ENCODE measurements at regions not wholly inside any gene's neighbourhood (a gene's known extent, or its start where the extent isn't known, plus 50 kb on each side); places are given as distances from the start of the nearest gene placed in this dataset.

DNA sequence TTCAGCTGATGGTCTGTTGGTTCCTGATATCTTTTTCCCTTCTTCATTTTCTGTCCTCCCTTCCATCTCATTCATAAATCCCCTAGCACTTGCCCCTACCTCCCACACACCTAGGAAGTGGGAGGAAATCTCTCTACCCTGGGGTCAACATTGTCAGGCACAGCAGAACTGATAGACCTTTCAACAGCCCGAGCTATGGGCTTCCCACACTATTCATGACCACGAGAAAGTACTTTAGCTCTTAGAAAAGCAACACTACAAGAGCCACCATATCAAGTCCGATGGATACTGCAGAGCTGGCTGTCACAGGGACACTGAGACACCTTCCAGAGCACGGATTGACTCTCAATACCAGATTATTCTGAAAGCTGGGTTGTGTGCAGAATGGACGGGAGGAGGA lies 180.6 kb upstream of the NEBL start:
- in situ Hi-C loops (cut with HindIII; ENCODE audit: low pct_unique_long_range_greater_than_20kb, low sequenced_read_pairs) = no loop called here
- no peak for DNase-seq (ENCODE audit: low read depth)

DNA sequence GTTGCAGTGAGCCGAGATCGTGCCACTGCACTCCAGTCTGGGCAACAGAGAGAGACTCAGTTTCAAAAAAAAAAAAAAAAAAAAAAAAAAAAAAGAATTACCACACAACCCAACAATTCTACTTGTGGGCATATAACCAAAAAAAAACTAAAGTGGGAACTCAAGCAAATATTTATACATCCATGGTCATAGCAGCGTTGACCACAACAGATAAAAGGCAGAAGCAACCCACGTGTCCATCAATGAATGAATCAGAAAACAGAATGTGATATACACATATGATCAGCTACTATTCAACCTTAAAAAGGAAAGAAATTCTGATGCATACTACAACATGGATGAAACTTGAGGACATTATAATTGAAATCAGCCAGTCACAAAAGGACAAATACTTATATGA lies 179.3 kb upstream of the NEBL start:
- DNase-seq (ENCODE audit: low read depth) = no peak
- in situ Hi-C loops (cut with HindIII; ENCODE audit: low pct_unique_long_range_greater_than_20kb, low sequenced_read_pairs) = no loop called here

DNA sequence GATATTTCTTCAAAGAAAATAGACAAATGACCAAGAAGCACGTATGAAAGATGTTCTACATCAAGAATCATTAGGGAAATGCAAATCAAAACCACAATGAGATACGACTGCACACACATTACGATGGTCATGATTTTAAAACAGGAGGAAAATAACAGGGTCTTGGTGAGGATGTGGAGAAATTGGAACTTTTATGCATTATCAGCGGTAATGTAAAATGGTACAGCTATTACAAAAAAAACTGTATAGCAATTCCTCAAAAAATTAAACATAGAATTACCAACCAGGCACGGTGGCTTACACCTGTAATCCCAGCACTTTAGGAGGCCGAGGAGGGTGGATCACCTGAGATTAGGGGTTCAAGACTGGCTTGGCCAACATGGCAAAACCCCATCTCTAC lies 178.8 kb upstream of the NEBL start:
- in situ Hi-C loops (cut with HindIII; ENCODE audit: low pct_unique_long_range_greater_than_20kb, low sequenced_read_pairs) = no loop called here
- DNase-seq (ENCODE audit: low read depth) = no peak

DNA sequence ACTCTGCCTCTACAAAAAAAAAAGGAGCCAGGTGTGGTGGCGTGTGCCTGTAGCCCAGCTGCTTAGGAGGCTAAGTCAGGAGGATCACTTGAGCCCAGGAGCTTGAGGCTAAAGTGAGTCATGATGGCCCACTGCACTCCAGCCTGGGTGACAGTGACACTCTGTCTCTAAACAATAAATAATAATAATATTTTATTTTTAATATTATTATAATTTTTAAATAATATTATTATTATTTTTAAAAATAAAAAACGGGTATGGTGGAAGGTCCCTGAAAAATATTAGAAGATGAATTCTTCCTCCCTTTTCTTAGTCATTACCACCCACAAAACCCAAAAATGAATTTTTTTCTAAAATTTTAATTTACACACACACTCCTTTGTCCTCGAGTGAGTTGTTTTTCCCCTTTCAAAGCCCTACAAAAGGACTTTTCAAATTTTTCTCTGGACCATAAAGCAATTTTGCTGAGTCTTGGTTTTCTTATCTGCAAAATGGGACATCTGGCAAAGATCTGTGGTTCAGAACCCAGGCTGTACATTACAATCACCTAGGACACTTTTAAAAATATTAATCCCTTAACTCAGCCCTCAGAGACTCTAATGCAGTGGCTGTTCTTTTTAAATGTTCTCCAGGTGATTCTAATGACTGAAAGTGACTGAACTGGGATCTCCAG lies 174.0 kb upstream of the NEBL start:
- DNase-seq (ENCODE audit: low read depth) = no peak
- in situ Hi-C loops (cut with HindIII; ENCODE audit: low pct_unique_long_range_greater_than_20kb, low sequenced_read_pairs) = no loop called here

DNA sequence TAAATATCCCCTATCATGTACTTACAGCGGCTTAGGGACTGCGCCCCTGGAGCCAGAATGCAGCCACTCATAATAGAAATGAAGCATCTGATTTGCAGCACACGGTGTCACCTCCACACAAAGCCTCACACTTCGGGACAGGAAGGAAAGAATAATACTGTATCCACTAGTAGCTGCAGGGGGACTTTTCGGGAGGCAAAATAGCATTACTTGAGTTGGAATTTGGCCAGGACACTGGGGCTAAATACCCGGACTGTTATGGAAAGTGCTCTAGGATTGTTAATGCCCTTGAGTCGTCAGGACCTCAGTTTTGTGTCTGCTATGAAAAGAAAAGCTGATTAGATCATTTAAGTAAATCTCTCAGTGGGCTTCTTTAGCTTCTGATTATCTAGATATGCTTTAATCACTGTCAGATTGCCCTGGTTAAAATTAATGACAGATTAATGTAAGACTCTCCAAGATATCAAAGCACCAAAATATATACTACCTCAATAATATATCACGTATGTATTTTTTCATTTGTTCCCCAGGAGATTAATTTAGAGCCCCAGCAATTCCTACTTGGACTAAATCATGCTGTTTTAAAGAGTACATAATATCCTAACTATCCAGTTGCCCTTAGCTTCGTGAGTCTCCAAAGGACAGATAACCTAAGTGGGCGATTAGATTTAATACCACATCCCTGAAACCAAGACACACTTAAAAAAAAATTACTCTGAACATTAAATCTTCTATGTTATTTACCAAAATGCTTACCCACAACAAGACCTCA lies 173.0 kb upstream of the NEBL start:
- in situ Hi-C loops (cut with HindIII; ENCODE audit: low pct_unique_long_range_greater_than_20kb, low sequenced_read_pairs) = no loop called here
- no peak for DNase-seq (ENCODE audit: low read depth)

DNA sequence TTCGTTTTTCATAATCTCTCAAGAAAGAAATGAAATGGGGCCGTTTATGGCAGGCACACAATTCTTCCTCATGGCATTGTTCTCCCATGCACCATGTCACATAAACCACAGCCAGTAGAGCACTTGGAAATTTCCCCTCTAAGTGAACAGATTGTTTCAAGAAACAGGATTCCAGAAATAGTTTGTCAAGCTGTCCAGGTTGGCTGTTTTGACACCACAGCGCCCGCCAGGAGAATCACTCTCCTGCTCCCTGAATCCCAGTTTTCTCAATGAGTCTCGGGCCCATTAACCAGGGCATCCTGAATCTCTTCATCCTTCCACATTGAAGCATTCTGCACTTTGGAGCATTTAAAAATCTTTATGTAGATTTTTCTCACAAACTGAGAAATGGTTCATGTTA lies 172.2 kb upstream of the NEBL start:
- in situ Hi-C loops (cut with HindIII; ENCODE audit: low pct_unique_long_range_greater_than_20kb, low sequenced_read_pairs) = no loop called here

DNA sequence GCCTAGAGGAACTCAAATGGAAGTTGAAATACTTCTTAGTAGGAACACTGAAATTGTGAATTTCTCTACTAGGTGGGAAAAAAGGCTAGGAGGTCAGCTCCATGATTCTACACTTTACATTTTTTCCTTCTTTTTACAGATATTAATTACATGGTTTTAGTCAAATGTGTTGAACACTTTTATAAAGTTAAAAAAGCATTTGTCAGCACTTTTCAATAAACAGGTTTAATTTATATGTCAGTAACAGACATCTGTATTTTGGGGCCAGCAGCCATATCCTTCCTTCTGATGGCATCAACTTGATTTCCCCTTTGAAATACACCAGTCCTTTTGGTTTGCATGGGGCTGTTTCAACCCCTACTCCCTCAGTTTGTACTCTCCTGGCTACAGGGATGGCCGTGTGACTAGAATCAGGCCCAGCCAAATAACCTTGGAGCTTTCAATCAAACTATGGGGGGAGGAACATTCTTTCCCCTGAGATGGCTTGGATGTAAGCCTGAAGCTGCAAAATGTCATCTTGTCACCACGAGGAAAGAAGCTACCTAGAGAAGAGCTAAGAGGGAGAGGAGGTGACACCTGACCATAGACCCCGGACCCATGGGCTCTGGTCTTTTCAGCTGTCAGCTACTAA lies 171.0 kb upstream of the NEBL start:
- in situ Hi-C loops (cut with HindIII; ENCODE audit: low pct_unique_long_range_greater_than_20kb, low sequenced_read_pairs) = no loop called here
- no peak for DNase-seq (ENCODE audit: low read depth)

More for the DNA sequence above, 172.2 kb upstream of the NEBL start:
- no peak for DNase-seq (ENCODE audit: low read depth)

DNA sequence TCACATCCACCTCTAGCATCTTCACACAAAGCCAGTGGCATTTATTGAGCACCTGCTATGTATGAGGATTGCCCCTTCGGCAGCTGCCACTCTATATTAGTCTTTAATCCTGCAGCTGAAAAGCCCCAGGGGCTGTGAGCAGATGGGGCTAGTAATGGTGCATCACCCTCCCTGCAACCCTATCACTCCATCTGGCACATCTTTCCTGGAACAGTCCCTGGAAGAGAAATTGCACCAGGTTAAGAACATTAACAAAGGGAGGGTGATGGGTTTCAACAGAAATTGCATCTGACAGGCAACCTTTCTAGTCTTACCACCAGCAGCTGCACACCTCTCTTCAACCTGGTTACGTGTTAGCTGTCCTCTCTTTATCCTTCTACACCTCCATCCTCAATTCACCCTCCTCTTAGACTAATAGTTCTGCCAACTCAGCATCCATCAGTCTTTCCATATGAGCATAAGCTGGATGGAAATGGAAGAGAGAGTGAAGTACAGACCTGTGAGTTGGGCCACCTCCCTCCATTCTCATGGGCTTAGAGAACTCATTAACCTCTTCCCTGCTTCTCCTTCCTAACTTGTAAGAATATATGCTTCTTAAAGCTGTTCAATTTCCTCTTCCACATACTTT lies 168.6 kb upstream of the NEBL start:
- in situ Hi-C loops (cut with HindIII; ENCODE audit: low pct_unique_long_range_greater_than_20kb, low sequenced_read_pairs) = no loop called here

DNA sequence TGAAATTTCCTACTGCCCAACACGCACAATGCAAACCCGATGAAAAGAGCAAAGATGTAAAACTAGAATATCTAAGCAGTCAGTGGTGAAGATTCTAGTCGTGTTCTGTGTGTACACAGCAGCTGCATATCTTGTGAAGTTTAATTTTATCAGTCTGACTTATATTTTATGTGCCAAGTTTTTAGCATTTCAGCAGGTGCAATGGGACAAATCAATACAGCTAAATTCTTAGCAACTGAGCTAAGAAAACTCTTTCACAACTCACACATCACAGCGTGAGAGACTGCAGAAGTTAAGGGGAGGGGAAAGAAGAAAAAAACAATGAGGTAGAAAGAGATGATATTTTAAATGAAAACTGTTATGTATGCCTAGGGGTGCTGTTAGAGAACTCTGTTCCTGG lies 164.9 kb upstream of the NEBL start:
- in situ Hi-C loops (cut with HindIII; ENCODE audit: low pct_unique_long_range_greater_than_20kb, low sequenced_read_pairs) = no loop called here
- no peak for DNase-seq (ENCODE audit: low read depth)

More for the DNA sequence above, 168.6 kb upstream of the NEBL start:
- no peak for DNase-seq (ENCODE audit: low read depth)

DNA sequence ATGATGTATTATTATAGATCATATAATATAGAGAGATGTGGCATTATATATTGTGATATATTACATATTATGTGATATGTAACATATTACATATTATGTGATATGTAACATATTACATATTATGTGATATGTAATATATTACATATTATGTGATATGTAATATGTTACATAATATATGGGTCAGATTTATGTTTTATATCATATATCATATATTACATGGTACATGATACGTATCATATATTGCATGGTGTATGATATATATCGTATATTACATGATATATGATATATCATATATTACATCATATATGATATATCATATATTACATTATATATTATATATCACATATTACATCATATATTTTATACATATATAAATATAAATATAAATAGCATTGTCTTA lies 164.1 kb upstream of the NEBL start:
- in situ Hi-C loops (cut with HindIII; ENCODE audit: low pct_unique_long_range_greater_than_20kb, low sequenced_read_pairs) = no loop called here
- DNase-seq (ENCODE audit: low read depth) = no peak

DNA sequence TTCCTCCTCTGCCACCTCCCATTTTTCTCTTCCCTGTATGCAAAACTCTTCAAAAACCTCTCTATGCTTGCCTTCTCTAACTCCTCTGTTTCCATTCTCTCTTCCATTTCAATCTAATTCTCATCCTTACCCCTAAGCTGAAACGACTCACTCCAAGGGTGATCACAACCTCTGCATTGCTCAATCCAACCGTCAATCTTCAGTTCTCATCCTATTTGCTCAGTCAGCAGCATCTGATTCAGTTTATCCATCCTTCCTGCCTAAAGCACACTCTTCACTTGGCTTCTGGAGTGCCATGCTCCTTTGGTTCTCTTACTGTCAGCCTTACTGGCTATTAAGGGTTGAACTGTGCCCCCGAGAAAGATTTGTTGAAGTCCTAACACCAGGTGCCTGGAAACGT lies 163.5 kb upstream of the NEBL start:
- no peak for DNase-seq (ENCODE audit: low read depth)
- in situ Hi-C loops (cut with HindIII; ENCODE audit: low pct_unique_long_range_greater_than_20kb, low sequenced_read_pairs) = no loop called here

DNA sequence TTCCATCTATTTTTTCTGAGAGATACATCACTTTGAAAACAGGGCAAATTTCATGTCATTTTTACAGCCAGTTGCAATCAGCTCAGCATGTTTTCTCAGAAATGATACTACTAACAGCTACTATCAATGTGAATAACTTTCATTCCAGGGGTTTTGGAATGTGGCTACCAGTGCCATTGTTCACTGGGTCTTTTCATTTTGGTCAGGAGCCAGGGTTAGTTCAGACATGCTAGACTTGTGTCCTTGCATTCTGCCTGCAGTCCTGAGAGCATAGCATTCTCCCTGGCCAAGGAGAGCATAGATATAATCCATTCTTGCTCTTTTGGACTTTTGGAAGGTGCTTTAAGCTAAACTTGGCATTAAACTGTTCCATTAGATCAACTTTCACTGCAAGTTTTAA lies 160.9 kb upstream of the NEBL start:
- in situ Hi-C loops (cut with HindIII; ENCODE audit: low pct_unique_long_range_greater_than_20kb, low sequenced_read_pairs) = no loop called here

DNA sequence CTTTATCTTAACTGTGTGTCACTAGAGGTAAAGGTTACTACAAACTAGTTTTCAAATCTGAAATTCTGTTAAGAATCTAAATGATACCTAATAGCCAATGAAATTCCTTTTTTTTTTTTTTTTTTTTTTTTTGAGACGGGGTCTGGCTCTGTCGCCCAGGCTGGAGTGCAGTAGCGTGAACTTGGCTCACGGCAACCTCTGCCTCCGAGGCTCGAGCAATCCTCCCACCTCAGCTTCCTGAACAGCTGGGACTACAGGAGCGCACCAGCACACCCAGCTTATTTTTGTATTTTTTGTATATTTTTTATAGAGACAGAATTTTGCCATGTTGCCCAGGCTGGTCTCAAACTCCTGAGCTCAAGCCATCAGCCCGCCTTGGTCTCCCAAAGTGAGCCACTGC lies 160.3 kb upstream of the NEBL start:
- in situ Hi-C loops (cut with HindIII; ENCODE audit: low pct_unique_long_range_greater_than_20kb, low sequenced_read_pairs) = no loop called here

More for the DNA sequence above, 160.9 kb upstream of the NEBL start:
- no peak for DNase-seq (ENCODE audit: low read depth)

DNA sequence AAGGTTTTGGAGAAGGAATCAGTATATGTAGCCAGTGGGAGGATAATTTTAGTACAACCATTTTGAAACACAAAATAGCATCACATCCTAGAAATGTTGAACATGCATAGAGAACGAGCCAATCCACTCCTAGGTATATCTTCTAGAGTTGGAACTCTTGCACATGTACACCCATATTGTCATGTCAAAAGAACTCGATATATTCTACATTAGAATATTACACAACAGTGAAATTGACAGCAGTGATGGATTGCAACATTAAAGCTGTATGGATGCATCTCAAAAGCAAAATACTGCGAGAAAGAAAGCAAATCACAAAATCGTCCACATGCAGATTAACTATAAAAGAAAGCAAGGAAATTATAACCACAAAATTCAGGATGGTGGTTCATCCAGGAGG lies 159.3 kb upstream of the NEBL start:
- in situ Hi-C loops (cut with HindIII; ENCODE audit: low pct_unique_long_range_greater_than_20kb, low sequenced_read_pairs) = no loop called here
- DNase-seq (ENCODE audit: low read depth) = no peak

More for the DNA sequence above, 160.3 kb upstream of the NEBL start:
- no peak for DNase-seq (ENCODE audit: low read depth)

DNA sequence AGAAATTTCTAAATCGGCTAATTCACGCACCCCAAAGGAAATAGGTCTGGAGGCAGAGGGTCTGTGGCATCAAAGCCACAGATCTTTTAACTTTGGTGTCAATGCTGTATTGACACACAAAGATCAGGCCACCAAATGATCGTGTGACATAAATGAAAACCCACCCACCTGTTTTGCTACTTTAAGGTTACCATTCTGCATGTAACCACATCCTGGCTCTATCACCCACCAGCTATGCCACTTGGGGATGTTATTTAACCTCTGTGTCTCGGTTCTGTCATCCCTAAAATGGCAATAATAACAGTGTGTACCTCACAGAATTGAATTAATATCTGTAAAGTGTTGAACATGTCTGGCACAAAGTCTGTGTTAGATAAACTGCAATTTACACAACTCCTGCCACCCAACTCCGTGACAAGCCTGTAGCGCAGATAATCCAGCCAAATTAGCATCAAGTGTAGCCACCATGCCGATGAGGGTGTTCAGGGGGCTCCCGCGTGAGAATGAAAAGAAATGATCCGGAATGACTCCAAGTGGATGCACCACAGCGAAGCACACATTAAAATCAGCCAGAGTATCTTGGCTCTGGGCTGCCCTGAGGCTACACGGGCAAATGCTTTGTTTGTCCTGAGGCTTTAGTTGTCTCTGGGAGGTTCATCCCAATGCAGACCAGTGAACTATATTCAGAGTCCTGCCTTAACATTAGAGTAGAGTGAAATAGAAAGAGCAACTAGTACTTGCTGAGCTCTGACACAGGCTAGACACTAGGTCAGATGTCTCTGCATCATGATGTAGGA lies 158.4 kb upstream of the NEBL start:
- in situ Hi-C loops (cut with HindIII; ENCODE audit: low pct_unique_long_range_greater_than_20kb, low sequenced_read_pairs) = no loop called here

DNA sequence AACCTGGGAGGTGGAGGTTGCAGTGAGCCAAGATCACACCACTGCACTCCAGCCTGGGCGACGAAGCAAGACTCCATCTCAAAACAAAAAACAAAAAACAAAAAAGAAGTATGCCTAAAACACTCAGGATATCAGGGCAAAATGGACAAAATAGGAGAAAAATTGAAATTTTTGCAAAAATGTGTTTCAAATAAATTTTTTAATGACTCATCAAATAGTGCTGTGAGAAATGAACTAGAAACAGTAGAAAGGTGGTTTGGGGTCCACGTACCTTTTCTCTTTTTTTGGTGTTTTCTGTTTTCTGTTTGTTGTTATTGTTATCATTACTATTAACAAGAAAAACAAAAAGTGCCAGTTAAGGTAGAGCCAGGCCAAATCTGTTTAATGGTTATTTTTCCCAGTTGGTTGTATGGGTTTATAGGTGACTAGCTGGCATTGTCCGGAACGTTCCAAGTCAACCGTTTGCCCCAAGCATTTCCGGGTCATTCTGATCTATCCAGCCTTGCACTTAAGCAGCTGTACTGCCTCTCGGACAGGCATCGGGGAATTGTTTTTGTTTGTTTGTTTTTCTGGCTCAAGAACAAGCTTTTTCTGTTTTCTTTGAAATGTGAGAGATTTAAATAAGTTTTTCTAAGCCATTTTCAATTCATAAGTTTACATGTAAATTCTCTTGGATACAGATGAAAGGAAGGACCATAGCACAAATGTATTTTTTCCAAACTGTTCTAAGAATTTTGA lies 157.0 kb upstream of the NEBL start:
- no peak for DNase-seq (ENCODE audit: low read depth)
- in situ Hi-C loops (cut with HindIII; ENCODE audit: low pct_unique_long_range_greater_than_20kb, low sequenced_read_pairs) = no loop called here

More for the DNA sequence above, 158.4 kb upstream of the NEBL start:
- no peak for DNase-seq (ENCODE audit: low read depth)

DNA sequence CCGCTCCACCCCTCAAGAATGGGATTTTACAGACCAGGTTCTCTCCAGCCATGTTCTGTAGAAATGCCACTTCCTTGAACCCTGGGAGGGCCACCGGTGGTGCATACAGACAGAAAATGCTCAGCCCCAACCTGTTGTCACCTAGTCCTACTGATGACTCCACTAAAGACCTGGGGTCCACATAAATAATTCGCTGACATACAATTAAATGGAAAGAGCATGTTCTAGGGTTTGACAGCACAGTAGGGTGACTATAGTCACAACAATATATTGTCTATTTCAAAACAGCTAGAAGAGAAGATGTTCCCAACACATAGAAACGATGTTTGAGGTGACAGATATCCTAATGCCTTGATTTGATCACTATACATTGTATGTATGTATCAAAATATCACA lies 155.6 kb upstream of the NEBL start:
- no peak for DNase-seq (ENCODE audit: low read depth)
- in situ Hi-C loops (cut with HindIII; ENCODE audit: low pct_unique_long_range_greater_than_20kb, low sequenced_read_pairs) = no loop called here
